Esophagus squamous epithelium (tissue), 5 donors: ENCODE measurements at regions not wholly inside any gene's neighbourhood (a gene's known extent, or its start where the extent isn't known, plus 50 kb on each side); places are given as distances from the start of the nearest gene placed in this dataset.
"Not testable (repeated sequence)": the region's sequence is repeated elsewhere in the genome, so short reads cannot be mapped to it uniquely, and the experiment has no call there.

Experiments used
- DNase-seq: peaks from one replicate; lab custom pipeline; 2025; lab: John Stamatoyannopoulos, UW
- H3K27ac ChIP-seq, 4 donors: fragments of 200-600 bp; sonication (generic); one replicate each; pipeline ENCODE4 v1.5.1; 2016 to 2019; ENCODE audit warnings: mild to moderate bottlenecking in 1 of 4
- H3K27me3 ChIP-seq, 4 donors: fragments of 200-600 bp; sonication (generic); 1 replicate in 3 of 4; 2 replicates in 1 of 4; pipeline versions ENCODE4 v1.5.1 to v1.6.0; 2017 to 2021; ENCODE audit warnings: antibody characterized with exemption in 1 of 4
- H3K36me3 ChIP-seq, 3 donors: fragments of 200-600 bp; sonication (generic); one replicate each; pipeline ENCODE4 v1.5.1; 2016 to 2019
- H3K4me1 ChIP-seq, 3 donors: fragments of 200-600 bp; sonication (generic); one replicate each; pipeline ENCODE4 v1.5.1; 2017 to 2019
- H3K4me3 ChIP-seq, 4 donors: fragments of 200-600 bp; sonication (generic); 1 replicate in 3 of 4; 2 replicates in 1 of 4; pipeline ENCODE4 v1.5.1; 2016 to 2019; ENCODE audit warnings: mild to moderate bottlenecking in 2 of 4, moderate library complexity in 1 of 4
- H3K9me3 ChIP-seq, 3 donors: fragments of 200-600 bp; sonication (generic); one replicate each; pipeline ENCODE4 v1.5.1; 2016 to 2019
- CTCF ChIP-seq, 6 experiments: fragments of 450-650 bp in 4 of 6; fragments of 200-600 bp in 2 of 6; sonication (generic) in 2 of 6; IDR thresholded peaks; one replicate each; pipeline ENCODE4 v1.5.1; 2016 to 2019; ENCODE audit warnings: antibody characterized with exemption in 6 of 6, mild to moderate bottlenecking in 4 of 6, moderate library complexity in 4 of 6
- POLR2A ChIP-seq, 4 donors: fragments of 450-650 bp; IDR thresholded peaks; one replicate each; pipeline ENCODE4 v1.6.1; 2017; ENCODE audit warnings: antibody characterized with exemption in 4 of 4, mild to moderate bottlenecking in 4 of 4, moderate library complexity in 3 of 4
- WGBS, 2 donors: methylation state at CpG; one replicate each; pipeline ENCODE4 v1.1.5; 2018; 5-methylcytosine and 5-hydroxymethylcytosine counted together
- intact Hi-C: fragments of 100-400 bp; cut with DNase I; formaldehyde crosslinking; loops from one replicate; pipeline ENCODE4 v1.15.0; 2022
- donor health status: DM: yes; HTN: yes; CAD: no.

GRCh38 chr1:185463011-185463410 lies 146.0 kb upstream of the IVNS1ABP start:
- WGBS, 2 donors: 68 to 75% methylated on average over 4 of the region's 4 CpGs
- no peak for DNase-seq
- Histone ChIP-seq H3K4me1 (no peaks in the 10 kb centered on the region), H3K27me3 (no peaks in the 10 kb centered on the region), H3K9me3 (no peaks in the 10 kb centered on the region), H3K27ac (no peak overlapping the region), H3K36me3 (no peaks in the 10 kb centered on the region), H3K4me3 (no peak overlapping the region)
- intact Hi-C loops: no loop called here
- TF ChIP-seq CTCF (IDR thresholded peaks at IDR 0.05) (no peak), POLR2A (IDR thresholded peaks at IDR 0.05) (no peak)

GRCh38 chr1:185460723-185461122 lies 143.7 kb upstream of the IVNS1ABP start:
- WGBS, 2 donors: 92 to 96% methylated on average over 4 of the region's 4 CpGs
- H3K4me3 ChIP-seq, DNase-seq, H3K27me3 ChIP-seq, H3K27ac ChIP-seq, H3K36me3 ChIP-seq, H3K9me3 ChIP-seq, H3K4me1 ChIP-seq, intact Hi-C loops: not testable (repeated sequence)

- 94 to 96% methylated on average over 7 of the region's 7 CpGs for WGBS, 2 donors
Observed at GRCh38 chr1:185459141-185459540, 142.1 kb upstream of the IVNS1ABP start.

GRCh38 chr1:185458670-185459069 lies 141.6 kb upstream of the IVNS1ABP start:
- intact Hi-C loops: no loop called here
- H3K9me3 ChIP-seq: no peaks in the 10 kb centered on the region
- TF ChIP-seq CTCF (IDR thresholded peaks at IDR 0.05): no peak
- no peak for TF ChIP-seq POLR2A (IDR thresholded peaks at IDR 0.05)
- H3K27ac ChIP-seq: no peak overlapping the region
- no peak for DNase-seq
- H3K36me3 ChIP-seq: no peaks in the 10 kb centered on the region
- H3K4me1 ChIP-seq: no peaks in the 10 kb centered on the region
- H3K4me3 ChIP-seq: no peak overlapping the region
- no peaks in the 10 kb centered on the region for H3K27me3 ChIP-seq
- WGBS, 2 donors: 68 to 92% methylated on average over 2 of the region's 2 CpGs

More at GRCh38 chr1:185459141-185459540, 142.1 kb upstream of the IVNS1ABP start:
- no peaks in the 10 kb centered on the region for H3K4me1 ChIP-seq
- no peak overlapping the region for H3K27ac ChIP-seq
- DNase-seq: no peak
- TF ChIP-seq POLR2A (IDR thresholded peaks at IDR 0.05) (no peak), CTCF (IDR thresholded peaks at IDR 0.05) (no peak)
- no peaks in the 10 kb centered on the region for H3K27me3 ChIP-seq
- no peaks in the 10 kb centered on the region for H3K36me3 ChIP-seq
- H3K9me3 ChIP-seq: no peaks in the 10 kb centered on the region
- intact Hi-C loops: no loop called here
- no peak overlapping the region for H3K4me3 ChIP-seq

GRCh38 chr1:185453496-185454192 lies 136.6 kb upstream of the IVNS1ABP start:
- 66 to 84% methylated on average over 7 of the region's 7 CpGs for WGBS, 2 donors
- TF ChIP-seq POLR2A (IDR thresholded peaks at IDR 0.05) (no peak), CTCF (IDR thresholded peaks at IDR 0.05) (no peak)
- intact Hi-C loops: no loop called here
- Histone ChIP-seq H3K36me3 (no peaks in the 10 kb centered on the region), H3K27me3 (no peaks in the 10 kb centered on the region), H3K4me3 (no peak overlapping the region), H3K27ac (no peak overlapping the region), H3K4me1 (no peaks in the 10 kb centered on the region), H3K9me3 (no peaks in the 10 kb centered on the region)
- DNase-seq: no peak
